Heart right ventricle (tissue), 16 donors: ENCODE measurements at regions not wholly inside any gene's neighbourhood (a gene's known extent, or its start where the extent isn't known, plus 50 kb on each side); places are given as distances from the start of the nearest gene placed in this dataset.

ENCODE experiments used
- ATAC-seq, 8 donors: fragments of 200-7000 bp; cut with Tn5 transposase; one replicate each; pipeline ENCODE4 v1.9.1; 2020; ENCODE audit warnings: mild to moderate bottlenecking in 8 of 8, moderate library complexity in 8 of 8, moderate number of reproducible peaks in 1 of 8
- DNase-seq, 2 donors: peaks; one replicate each; pipeline ENCODE4 v3.0.0-alpha.2; 2020
- H3K27ac ChIP-seq, 10 donors: fragments of 200-600 bp; sonication (generic) in 2 of 10; one replicate each; pipeline versions ENCODE4 v1.5.0 to v1.8.0; 2020 to 2022; ENCODE audit warnings: mild to moderate bottlenecking in 3 of 10
- H3K27me3 ChIP-seq, 7 donors: fragments of 200-600 bp; one replicate each; pipeline ENCODE4 v1.8.0; 2021 to 2022; ENCODE audit warnings: mild to moderate bottlenecking in 2 of 7
- H3K36me3 ChIP-seq, 9 donors: fragments of 200-600 bp; sonication (generic) in 1 of 9; one replicate each; pipeline versions ENCODE4 v1.5.0 to v1.8.0; 2020 to 2022; ENCODE audit warnings: mild to moderate bottlenecking in 2 of 9
- H3K4me1 ChIP-seq, 9 donors: fragments of 200-600 bp; sonication (generic) in 1 of 9; one replicate each; pipeline versions ENCODE4 v1.5.0 to v1.8.0; 2020 to 2022; ENCODE audit warnings: mild to moderate bottlenecking in 4 of 9
- H3K4me3 ChIP-seq, 10 donors: fragments of 200-600 bp; sonication (generic) in 2 of 10; one replicate each; pipeline versions ENCODE4 v1.5.0 to v1.8.0; 2020 to 2022; ENCODE audit warnings: mild to moderate bottlenecking in 7 of 10, moderate library complexity in 2 of 10
- H3K9me3 ChIP-seq, 11 donors: fragments of 200-600 bp in 10 of 11; sonication (generic) in 2 of 11; one replicate each; pipeline versions ENCODE4 v1.5.0 to v1.8.0; 2013 to 2022; ENCODE audit warnings: mild to moderate bottlenecking in 2 of 11, control low read depth in 1 of 11, moderate library complexity in 1 of 11
- CTCF ChIP-seq, 9 donors: fragments of 200-600 bp; sonication (generic) in 2 of 9; IDR thresholded peaks; one replicate each; pipeline versions ENCODE4 v1.5.0 to v1.8.0; 2021 to 2022; ENCODE audit warnings: antibody characterized with exemption in 9 of 9, mild to moderate bottlenecking in 5 of 9, moderate library complexity in 1 of 9
- WGBS, 2 donors: extraction: QIAGEN DNeasy Blood & Tissue Kit; methylation state at CpG; one replicate each; pipeline ENCODE4 v1.1.7; 2013; ENCODE audit warnings: inconsistent platforms in 1 of 2; 5-methylcytosine and 5-hydroxymethylcytosine counted together
- intact Hi-C, 10 donors: fragments of 100-400 bp; cut with DNase I; formaldehyde crosslinking; loops; one replicate each; pipeline versions ENCODE4 v1.11.1 to v1.14.2; 2022
- donor health status: Arrhythmogenic right ventricular cardiomyopathy.
- donor health status: ischemic (EF 13 %, LVEDD 7.1; RV severe dilation, severe dysfunction).
- donor health status: healthy with polysubstance abuse.
- donor health status: DM: no; HTN: yes; CAD: no.
- donor health status: DM: no; HTN: no; CAD: no.
- donor health status: ischemic (EF 25% LVEDD 6.9; RV normal size, moderate dysfunction).
- donor health status: ischemic (EF 25% LVEDD 5.7; RV mildly dilated, moderate dysfunction).
- donor health status: healthy.
- donor health status: DM: yes; HTN: yes; CAD: no.
- donor health status: Ischemic cardiomyopathy.
- donor health status: ischemic (EF 35%, LVEDD 5.7; RV mildly dilated, moderate dysfunction).
- donor health status: nonischemic (EF 11% LVEDD 7.7; RV severe dilation, severe dysfunction).
- donor health status: DM: yes; HTN: yes; CAD: no.
- donor health status: PGD.
- donor health status: ischemic (EF 29% LVEDD 5.4; RV normal size, mild dysfunction).
- donor health status: nonischemic (EF 23%, LVEDD 6.1; RV moderate dilation, normal function).

- Histone ChIP-seq H3K9me3 (peaks cover 0 to 21% (median 4%) of the 10 kb centered on the region in 11 donors), H3K4me1 (no peaks in the 10 kb centered on the region), H3K27me3 (no peaks in the 10 kb centered on the region), H3K4me3 (no peak overlapping the region), H3K36me3 (no peaks in the 10 kb centered on the region), H3K27ac (no peak overlapping the region)
- DNase-seq (no peak), ATAC-seq (no peak)
- WGBS, 2 donors: 0 to 47% methylated on average over 1 of the region's 1 CpG
- no peak for TF ChIP-seq CTCF (IDR thresholded peaks at IDR 0.05)
- intact Hi-C loops: no loop called here
These were observed 180.9 kb upstream of the PRMT6 start for GRCh38 chr1:106875622-106876021.

GRCh38 chr1:106876384-106876783 is 180.1 kb upstream of the PRMT6 start:
- 63 to 64% methylated on average over 3 of the region's 3 CpGs for whole genome bisulfite sequencing, 2 donors
- no peaks in the 10 kb centered on the region for H3K4me1 ChIP-seq
- no peaks in the 10 kb centered on the region for H3K36me3 ChIP-seq
- H3K27ac ChIP-seq: no peak overlapping the region
- no peak for TF ChIP-seq CTCF (IDR thresholded peaks at IDR 0.05)
- intact Hi-C loops: no loop called here
- ATAC-seq: no peak
- H3K4me3 ChIP-seq: no peak overlapping the region
- H3K27me3 ChIP-seq: no peaks in the 10 kb centered on the region
- DNase-seq: no peak
- H3K9me3 ChIP-seq: peaks cover 0 to 15% (median 4%) of the 10 kb centered on the region in 11 donors

- DNase-seq (peak; percentile 56 to 66), ATAC-seq (peak; percentile 49 to 99 (median 88))
- no peaks in the 10 kb centered on the region for H3K4me1 ChIP-seq
- no peaks in the 10 kb centered on the region for H3K36me3 ChIP-seq
- H3K27ac ChIP-seq: peak overlapping the region in 2 of 10 donors; percentile 46 to 51
- no peak overlapping the region for H3K4me3 ChIP-seq
- intact Hi-C loops: no loop called here
- WGBS, 2 donors: 28 to 33% methylated on average over 3 of the region's 3 CpGs
- no peak for TF ChIP-seq CTCF (IDR thresholded peaks at IDR 0.05)
- H3K9me3 ChIP-seq: no peaks in the 10 kb centered on the region
- H3K27me3 ChIP-seq: no peaks in the 10 kb centered on the region
These were observed 176.9 kb upstream of the PRMT6 start for GRCh38 chr1:106879538-106879937.

GRCh38 chr1:106880226-106880625 is 176.2 kb upstream of the PRMT6 start:
- Histone ChIP-seq H3K9me3 (no peaks in the 10 kb centered on the region), H3K27ac (peak overlapping the region in 2 of 10 donors; percentile 46 to 51), H3K36me3 (no peaks in the 10 kb centered on the region), H3K4me1 (no peaks in the 10 kb centered on the region), H3K4me3 (no peak overlapping the region), H3K27me3 (no peaks in the 10 kb centered on the region)
- DNase-seq (no peak), ATAC-seq (peak in 2 of 8 donors; percentile 49 to 55)
- intact Hi-C loops: no loop called here
- 73% methylated on average over 3 of the region's 3 CpGs for WGBS, 2 donors
- TF ChIP-seq CTCF (IDR thresholded peaks at IDR 0.05): no peak

- no peaks in the 10 kb centered on the region for H3K4me1 ChIP-seq
- no peak for TF ChIP-seq CTCF (IDR thresholded peaks at IDR 0.05)
- ATAC-seq (no peak), DNase-seq (no peak)
- H3K27me3 ChIP-seq: no peaks in the 10 kb centered on the region
- H3K36me3 ChIP-seq: no peaks in the 10 kb centered on the region
- intact Hi-C loops: no loop called here
- no peaks in the 10 kb centered on the region for H3K9me3 ChIP-seq
- H3K27ac ChIP-seq: no peak overlapping the region
- H3K4me3 ChIP-seq: no peak overlapping the region
These were observed 173.3 kb upstream of the PRMT6 start for GRCh38 chr1:106883208-106883607.
